ENCODE measurements at regions not wholly inside any gene's neighbourhood (a gene's known extent, or its start where the extent isn't known, plus 50 kb on each side); places are given as distances from the start of the nearest gene placed in this dataset.
"Not testable (repeated sequence)": the region's sequence is repeated elsewhere in the genome, so short reads cannot be mapped to it uniquely, and the experiment has no call there.

- Histone ChIP-seq H3K27ac (ENCODE audit: low read length) (no peak overlapping the region), H3K4me1 (ENCODE audit: control insufficient read depth, low read depth, low read length) (no peaks in the 10 kb centered on the region), H3K9me3 (ENCODE audit: control insufficient read depth, low read depth, low read length) (no peaks in the 10 kb centered on the region), H3K27me3 (ENCODE audit: control insufficient read depth, insufficient read depth, low read length) (no peaks in the 10 kb centered on the region), H3K36me3 (ENCODE audit: control insufficient read depth, low read depth, low read length) (no peaks in the 10 kb centered on the region), H3K9ac (ENCODE audit: low read length) (no peak overlapping the region), H3K4me3 (ENCODE audit: low read length) (no peak overlapping the region)
Measured at GRCh38 chr17:68693896-68694295, 92.7 kb upstream of the FAM20A start.

GRCh38 chr17:68693466-68693865 lies 92.3 kb upstream of the FAM20A start:
- no peaks in the 10 kb centered on the region for H3K36me3 ChIP-seq (ENCODE audit: control insufficient read depth, low read depth, low read length)
- no peak overlapping the region for H3K9ac ChIP-seq (ENCODE audit: low read length)
- no peak overlapping the region for H3K27ac ChIP-seq (ENCODE audit: low read length)
- H3K9me3 ChIP-seq (ENCODE audit: control insufficient read depth, low read depth, low read length), result no peaks in the 10 kb centered on the region
- no peak overlapping the region for H3K4me3 ChIP-seq (ENCODE audit: low read length)
- no peaks in the 10 kb centered on the region for H3K27me3 ChIP-seq (ENCODE audit: control insufficient read depth, insufficient read depth, low read length)
- no peaks in the 10 kb centered on the region for H3K4me1 ChIP-seq (ENCODE audit: control insufficient read depth, low read depth, low read length)

- no peaks in the 10 kb centered on the region for H3K36me3 ChIP-seq (ENCODE audit: control insufficient read depth, low read depth, low read length)
- no peaks in the 10 kb centered on the region for H3K9me3 ChIP-seq (ENCODE audit: control insufficient read depth, low read depth, low read length)
- H3K27me3 ChIP-seq (ENCODE audit: control insufficient read depth, insufficient read depth, low read length), result no peaks in the 10 kb centered on the region
- no peak overlapping the region for H3K4me3 ChIP-seq (ENCODE audit: low read length)
- no peak overlapping the region for H3K27ac ChIP-seq (ENCODE audit: low read length)
- no peaks in the 10 kb centered on the region for H3K4me1 ChIP-seq (ENCODE audit: control insufficient read depth, low read depth, low read length)
- no peak overlapping the region for H3K9ac ChIP-seq (ENCODE audit: low read length)
Measured at GRCh38 chr17:68686108-68686988, 85.2 kb upstream of the FAM20A start.

GRCh38 chr17:68684949-68685357 lies 83.8 kb upstream of the FAM20A start:
- Histone ChIP-seq H3K27me3 (ENCODE audit: control insufficient read depth, insufficient read depth, low read length) (no peaks in the 10 kb centered on the region), H3K9ac (ENCODE audit: low read length) (no peak overlapping the region), H3K4me1 (ENCODE audit: control insufficient read depth, low read depth, low read length) (no peaks in the 10 kb centered on the region), H3K36me3 (ENCODE audit: control insufficient read depth, low read depth, low read length) (no peaks in the 10 kb centered on the region), H3K4me3 (ENCODE audit: low read length) (no peak overlapping the region), H3K9me3 (ENCODE audit: control insufficient read depth, low read depth, low read length) (no peaks in the 10 kb centered on the region), H3K27ac (ENCODE audit: low read length) (no peak overlapping the region)

GRCh38 chr17:68682903-68683302 lies 81.7 kb upstream of the FAM20A start:
- Histone ChIP-seq H3K27me3 (ENCODE audit: control insufficient read depth, insufficient read depth, low read length) (no peaks in the 10 kb centered on the region), H3K9ac (ENCODE audit: low read length) (no peak overlapping the region), H3K4me1 (ENCODE audit: control insufficient read depth, low read depth, low read length) (no peaks in the 10 kb centered on the region), H3K27ac (ENCODE audit: low read length) (no peak overlapping the region), H3K36me3 (ENCODE audit: control insufficient read depth, low read depth, low read length) (no peaks in the 10 kb centered on the region), H3K4me3 (ENCODE audit: low read length) (no peak overlapping the region), H3K9me3 (ENCODE audit: control insufficient read depth, low read depth, low read length) (no peaks in the 10 kb centered on the region)

- no peak overlapping the region for H3K9ac ChIP-seq (ENCODE audit: low read length)
- no peak overlapping the region for H3K4me3 ChIP-seq (ENCODE audit: low read length)
- H3K36me3 ChIP-seq (ENCODE audit: control insufficient read depth, low read depth, low read length), result no peaks in the 10 kb centered on the region
- H3K27ac ChIP-seq (ENCODE audit: low read length), result no peak overlapping the region
- H3K27me3 ChIP-seq (ENCODE audit: control insufficient read depth, insufficient read depth, low read length), result no peaks in the 10 kb centered on the region
- H3K9me3 ChIP-seq (ENCODE audit: control insufficient read depth, low read depth, low read length), result no peaks in the 10 kb centered on the region
- H3K4me1 ChIP-seq (ENCODE audit: control insufficient read depth, low read depth, low read length), result no peaks in the 10 kb centered on the region
Measured at GRCh38 chr17:68679882-68680281, 78.7 kb upstream of the FAM20A start.

GRCh38 chr17:68676856-68677255 lies 75.7 kb upstream of the FAM20A start:
- Histone ChIP-seq H3K9me3 (ENCODE audit: control insufficient read depth, low read depth, low read length) (no peaks in the 10 kb centered on the region), H3K27ac (ENCODE audit: low read length) (no peak overlapping the region), H3K4me3 (ENCODE audit: low read length) (no peak overlapping the region), H3K27me3 (ENCODE audit: control insufficient read depth, insufficient read depth, low read length) (no peaks in the 10 kb centered on the region), H3K4me1 (ENCODE audit: control insufficient read depth, low read depth, low read length) (no peaks in the 10 kb centered on the region), H3K36me3 (ENCODE audit: control insufficient read depth, low read depth, low read length) (no peaks in the 10 kb centered on the region), H3K9ac (ENCODE audit: low read length) (no peak overlapping the region)

- Histone ChIP-seq H3K9me3 (ENCODE audit: control insufficient read depth, low read depth, low read length) (no peaks in the 10 kb centered on the region), H3K9ac (ENCODE audit: low read length) (no peak overlapping the region), H3K4me1 (ENCODE audit: control insufficient read depth, low read depth, low read length) (no peaks in the 10 kb centered on the region), H3K27me3 (ENCODE audit: control insufficient read depth, insufficient read depth, low read length) (no peaks in the 10 kb centered on the region), H3K27ac (ENCODE audit: low read length) (no peak overlapping the region), H3K4me3 (ENCODE audit: low read length) (no peak overlapping the region), H3K36me3 (ENCODE audit: control insufficient read depth, low read depth, low read length) (no peaks in the 10 kb centered on the region)
Measured at GRCh38 chr17:68675723-68676122, 74.6 kb upstream of the FAM20A start.

- Histone ChIP-seq H3K9ac (ENCODE audit: low read length) (no peak overlapping the region), H3K27me3 (ENCODE audit: control insufficient read depth, insufficient read depth, low read length) (no peaks in the 10 kb centered on the region), H3K4me1 (ENCODE audit: control insufficient read depth, low read depth, low read length) (no peaks in the 10 kb centered on the region), H3K27ac (ENCODE audit: low read length) (no peak overlapping the region), H3K36me3 (ENCODE audit: control insufficient read depth, low read depth, low read length) (no peaks in the 10 kb centered on the region), H3K4me3 (ENCODE audit: low read length) (no peak overlapping the region), H3K9me3 (ENCODE audit: control insufficient read depth, low read depth, low read length) (no peaks in the 10 kb centered on the region)
Measured at GRCh38 chr17:68674029-68674925, 73.1 kb upstream of the FAM20A start.

- Histone ChIP-seq H3K27ac (ENCODE audit: low read length) (no peak overlapping the region), H3K9me3 (ENCODE audit: control insufficient read depth, low read depth, low read length) (no peaks in the 10 kb centered on the region), H3K4me1 (ENCODE audit: control insufficient read depth, low read depth, low read length) (no peaks in the 10 kb centered on the region), H3K36me3 (ENCODE audit: control insufficient read depth, low read depth, low read length) (no peaks in the 10 kb centered on the region), H3K27me3 (ENCODE audit: control insufficient read depth, insufficient read depth, low read length) (no peaks in the 10 kb centered on the region), H3K4me3 (ENCODE audit: low read length) (no peak overlapping the region), H3K9ac (ENCODE audit: low read length) (no peak overlapping the region)
Measured at GRCh38 chr17:68670967-68671693, 70.0 kb upstream of the FAM20A start.

GRCh38 chr17:68666438-68666837 lies 65.3 kb upstream of the FAM20A start:
- H3K4me3 ChIP-seq (ENCODE audit: low read length); H3K9ac ChIP-seq (ENCODE audit: low read length); H3K27ac ChIP-seq (ENCODE audit: low read length); H3K9me3 ChIP-seq (ENCODE audit: control insufficient read depth, low read depth, low read length); H3K36me3 ChIP-seq (ENCODE audit: control insufficient read depth, low read depth, low read length); H3K27me3 ChIP-seq (ENCODE audit: control insufficient read depth, insufficient read depth, low read length): not testable (repeated sequence)
- H3K4me1 ChIP-seq (ENCODE audit: control insufficient read depth, low read depth, low read length), result peaks cover 18% of the 10 kb centered on the region
